Right lung (tissue), 2 donors: ENCODE measurements at regions not wholly inside any gene's neighbourhood (a gene's known extent, or its start where the extent isn't known, plus 50 kb on each side); places are given as distances from the start of the nearest gene placed in this dataset.

ENCODE experiments used
- DNase-seq, 2 donors: peaks; one replicate each; pipeline ENCODE4 v3.0.0-alpha.2; 2013

DNA sequence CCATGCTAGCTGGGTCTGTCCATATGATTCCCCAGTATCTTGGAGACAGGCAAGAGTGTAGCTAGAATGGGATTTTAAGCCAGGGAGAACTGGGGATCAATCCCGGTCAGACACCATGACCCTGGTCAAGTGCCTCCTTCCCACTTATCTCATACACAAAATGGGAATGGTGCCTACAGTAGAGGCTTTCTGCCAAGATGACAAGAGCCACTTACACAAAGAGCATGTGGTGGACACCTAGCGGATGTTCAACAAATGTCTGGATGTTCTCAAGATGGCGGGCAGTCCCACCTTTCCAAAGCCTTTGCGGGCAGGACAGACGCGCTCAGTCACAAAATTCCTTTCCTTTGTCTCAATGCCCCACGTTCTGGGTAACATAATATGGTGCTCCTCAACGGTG, 57.3 kb downstream of the MAF start:
- DNase-seq, result no peak

DNA sequence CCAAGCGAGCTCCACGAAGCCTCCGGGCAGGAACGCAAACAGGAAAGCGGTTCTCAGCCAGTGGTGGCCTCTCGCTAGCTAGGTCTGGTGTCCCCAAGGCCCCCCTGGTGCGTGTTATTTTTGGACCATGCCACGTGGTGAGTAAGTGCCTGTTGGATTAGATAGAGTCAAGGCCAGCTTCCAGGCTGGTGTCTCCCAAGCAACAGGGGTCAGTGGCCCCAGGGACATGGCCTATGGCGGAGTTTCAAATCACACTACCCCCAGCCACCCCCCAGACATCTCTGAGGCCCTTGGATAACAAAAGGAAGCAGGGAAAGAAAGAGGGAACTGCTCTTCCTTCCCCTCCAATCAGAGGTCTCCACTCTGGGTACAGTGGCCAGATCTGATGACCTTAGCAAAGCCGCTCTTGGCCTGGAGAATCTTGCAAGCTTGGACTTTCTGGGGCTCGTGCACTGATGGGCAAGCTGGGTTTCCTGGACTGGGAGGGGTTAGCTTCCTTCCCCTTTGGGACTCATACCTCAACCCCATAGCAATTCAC, 58.2 kb downstream of the MAF start:
- DNase-seq, result no peak

GRCh38 chr16:79540825-79541595, 59.5 kb downstream of the MAF start:
- DNase-seq, result no peak

DNA sequence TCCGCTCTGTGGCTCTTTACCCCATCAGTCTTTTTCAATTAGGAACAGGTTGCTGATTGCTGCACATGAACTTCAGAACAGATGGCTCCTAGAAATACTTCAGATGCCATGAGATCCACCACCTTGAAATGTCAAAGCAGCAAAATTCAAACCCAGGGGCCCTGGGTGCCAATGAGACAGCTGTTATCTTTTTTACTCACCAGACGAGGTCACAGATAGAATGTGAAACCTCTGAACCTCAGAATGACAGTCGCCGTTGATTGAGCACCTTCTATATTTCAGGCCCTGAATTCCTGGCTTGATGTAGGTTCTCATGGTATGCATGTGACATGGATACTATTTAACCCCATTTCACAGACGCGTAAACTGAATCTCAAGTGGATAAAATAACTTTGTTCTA, 63.0 kb downstream of the MAF start:
- no peak for DNase-seq

DNA sequence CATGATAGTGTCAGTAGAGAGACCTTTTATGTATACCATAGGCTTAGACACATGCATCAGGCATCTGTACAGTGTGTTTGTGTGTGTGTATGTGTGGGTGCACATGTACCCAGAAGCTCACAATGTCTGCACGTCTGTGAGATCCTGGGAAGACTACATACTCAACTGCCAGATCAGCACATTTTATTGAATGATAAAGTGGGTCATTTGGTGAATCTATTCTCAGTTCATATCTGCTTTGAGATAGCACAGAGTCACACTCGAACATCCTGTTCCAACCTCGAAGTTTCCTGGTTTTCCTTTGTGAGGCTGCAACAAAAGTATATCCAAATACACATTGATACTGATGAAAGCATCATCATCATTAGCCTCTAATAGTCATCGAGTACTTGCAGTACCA, 63.6 kb downstream of the MAF start:
- no peak for DNase-seq

DNA sequence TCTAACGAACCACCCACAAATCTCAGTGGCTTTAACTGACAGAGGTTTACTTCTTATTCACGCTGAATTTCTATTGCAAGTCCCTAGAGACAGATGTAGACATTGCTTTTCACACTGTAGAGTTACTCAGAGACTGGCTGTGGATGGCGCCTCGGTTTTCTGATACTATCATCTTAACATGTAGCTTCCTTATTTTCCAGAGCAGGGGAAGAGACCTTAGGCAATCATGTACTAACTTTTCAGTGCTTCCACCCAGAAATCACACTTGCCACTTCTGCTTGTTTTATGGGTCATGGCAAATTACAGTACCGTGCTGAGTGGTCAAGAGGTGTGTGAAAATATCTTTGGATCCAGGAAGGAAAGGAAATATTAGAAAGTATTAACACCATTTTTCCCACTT, 65.4 kb downstream of the MAF start:
- DNase-seq, result no peak

- DNase-seq, result no peak
Measured at GRCh38 chr16:79534143-79534542, 66.4 kb downstream of the MAF start.

DNA sequence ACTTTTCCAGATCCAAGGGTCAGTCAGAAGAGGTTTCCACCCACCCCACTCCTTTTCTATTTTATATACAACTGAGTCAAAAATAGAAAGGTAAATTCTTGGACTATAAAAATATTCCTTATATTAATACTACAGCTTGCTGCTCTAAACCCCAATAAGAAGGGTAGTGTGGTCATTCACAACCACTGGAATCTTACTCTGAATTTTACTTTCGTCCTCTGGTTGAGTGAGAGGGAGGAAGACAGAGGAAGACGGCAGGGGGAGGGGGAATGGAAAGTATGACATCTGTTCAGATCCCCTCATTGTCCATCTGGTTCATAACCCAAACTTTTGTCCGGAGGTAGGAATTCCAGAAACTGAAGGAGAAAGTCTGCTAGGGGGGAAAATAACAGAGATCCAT, 67.2 kb downstream of the MAF start:
- DNase-seq, result no peak

- DNase-seq, result no peak
Measured at GRCh38 chr16:79532785-79533184, 67.8 kb downstream of the MAF start.

GRCh38 chr16:79532273-79532672, 68.3 kb downstream of the MAF start:
- DNase-seq, result no peak

- DNase-seq, result no peak
Measured at GRCh38 chr16:79528338-79528737, 72.2 kb downstream of the MAF start.

- DNase-seq, result no peak
Measured at GRCh38 chr16:79523971-79524370, 76.6 kb downstream of the MAF start.

GRCh38 chr16:79519448-79519847, 81.1 kb downstream of the MAF start:
- no peak for DNase-seq

GRCh38 chr16:79517156-79517555, 83.4 kb downstream of the MAF start:
- peak in 1 of 2 donors; percentile 40 for DNase-seq

DNA sequence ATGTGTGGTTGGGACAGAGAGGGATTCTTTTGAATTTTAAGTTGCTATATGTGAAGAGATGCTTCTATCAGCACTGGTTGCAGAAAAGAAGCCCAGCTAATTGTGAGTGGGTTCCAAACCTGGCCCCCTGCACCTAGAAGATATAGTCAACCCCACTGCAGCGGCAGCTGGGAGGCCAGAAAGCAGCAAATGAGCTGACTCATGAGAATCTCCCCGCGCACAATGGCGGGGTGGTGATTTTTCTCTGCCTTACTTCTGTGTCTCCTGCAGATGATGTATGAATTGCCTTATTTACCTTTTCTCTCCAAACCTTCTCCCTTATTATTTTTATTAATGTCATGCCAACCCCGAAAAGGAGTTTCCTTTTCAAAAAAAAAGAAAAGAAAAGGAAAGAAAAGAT, 89.7 kb downstream of the MAF start:
- DNase-seq, result no peak

- no peak for DNase-seq
Measured at GRCh38 chr16:79509906-79510305, 90.6 kb downstream of the MAF start.

DNA sequence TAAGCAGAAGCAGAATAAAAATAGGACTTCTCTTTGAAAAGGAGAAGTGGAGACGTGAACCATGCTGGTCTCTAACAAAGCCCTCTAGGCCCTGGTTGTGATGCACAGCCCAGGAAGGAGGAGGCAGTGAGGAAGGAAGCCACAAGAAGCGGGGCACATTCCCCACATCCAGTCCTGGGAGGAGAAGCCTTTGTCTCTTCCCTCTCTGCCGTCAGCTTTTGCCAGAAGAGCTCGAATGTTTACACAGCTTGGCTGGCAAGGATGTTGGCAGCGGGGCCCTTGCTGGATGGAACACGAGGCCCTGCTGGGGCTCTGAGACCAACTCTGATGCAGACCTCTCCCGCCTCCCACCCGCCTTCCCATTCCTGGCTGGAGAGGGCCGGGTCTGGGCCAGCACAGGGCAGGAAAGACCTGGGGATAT, 91.3 kb downstream of the MAF start:
- DNase-seq, result peak in 1 of 2 donors; percentile 15

GRCh38 chr16:79508294-79508693, 92.2 kb downstream of the MAF start:
- DNase-seq, result no peak

DNA sequence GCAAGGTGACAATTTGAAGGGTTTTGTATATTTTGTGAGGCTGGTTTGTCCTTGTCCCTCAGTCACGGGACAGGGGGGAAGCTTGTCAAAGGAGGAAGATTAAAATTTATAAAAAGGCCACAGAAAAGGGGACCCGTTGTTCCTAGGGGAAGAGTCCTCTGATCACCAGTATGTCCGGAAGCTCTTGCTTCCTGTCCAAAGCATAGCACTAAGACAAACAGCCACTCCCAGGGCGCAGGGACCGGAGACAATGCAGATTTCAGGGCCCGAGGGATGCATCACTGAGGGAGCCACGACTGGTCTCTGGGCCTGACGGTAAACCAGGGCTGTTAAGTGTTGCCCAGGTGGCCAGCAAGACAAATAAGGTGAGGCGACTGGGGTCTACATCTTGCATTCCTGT, 95.2 kb downstream of the MAF start:
- DNase-seq, result no peak

- DNase-seq, result no peak
Measured at GRCh38 chr16:79503511-79503910, 97.0 kb downstream of the MAF start.

- DNase-seq, result no peak
Measured at GRCh38 chr16:79501446-79501845, 99.1 kb downstream of the MAF start.

DNA sequence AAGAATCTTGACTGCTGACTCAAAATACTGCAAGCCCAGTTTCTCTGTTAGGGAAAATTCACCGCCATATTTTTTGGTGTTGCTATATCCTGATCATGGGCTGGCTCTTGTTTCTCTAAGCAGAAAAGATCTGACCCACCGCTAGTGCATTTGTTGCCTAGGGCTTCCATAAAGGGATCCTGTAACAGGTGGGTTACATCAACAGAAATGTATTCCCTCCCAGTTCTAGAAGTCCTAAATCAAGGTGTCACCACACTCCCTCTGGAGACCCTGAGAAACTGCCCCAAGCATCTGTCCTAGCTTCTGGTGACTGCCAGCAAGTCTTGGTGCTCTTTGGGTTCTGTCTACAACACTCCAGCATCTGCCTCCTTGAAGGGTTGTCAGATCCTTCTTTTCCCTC, 99.7 kb downstream of the MAF start:
- DNase-seq, result no peak

DNA sequence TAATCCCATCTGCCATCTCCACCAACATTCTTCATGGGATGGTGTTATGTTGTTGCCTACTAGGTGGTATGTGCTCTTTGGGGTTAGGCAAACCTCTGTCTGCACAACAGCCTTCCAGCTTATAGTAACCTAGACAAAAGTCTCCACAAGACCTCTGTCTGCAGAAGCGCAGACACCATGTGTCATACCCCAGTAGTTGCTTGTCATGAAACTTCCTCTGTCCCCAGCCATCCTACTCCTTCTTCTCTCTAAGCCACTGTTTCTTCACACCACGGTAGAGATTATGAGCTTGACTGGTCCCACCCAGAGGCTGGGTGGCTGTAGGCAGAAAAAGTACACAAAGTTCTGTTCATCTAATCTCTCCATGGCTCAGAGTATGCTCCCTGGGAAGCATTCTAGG, 100.3 kb downstream of the MAF start:
- no peak for DNase-seq

GRCh38 chr16:79498928-79499327, 101.6 kb downstream of the MAF start:
- no peak for DNase-seq
